GM12878 (cell line): ENCODE measurements at regions not wholly inside any gene's neighbourhood (a gene's known extent, or its start where the extent isn't known, plus 50 kb on each side); places are given as distances from the start of the nearest gene placed in this dataset.

Source experiments
- ATAC-seq: fragments of 200-7000 bp; cut with Tn5 transposase; 3 replicates; pipeline ENCODE4 v1.9.1; 2020; ENCODE audit warnings: mild to moderate bottlenecking, moderate library complexity
- BruUV-seq: library from RNA; stranded (reverse); fragments of 400-500 nt; replicated peaks from 2 replicates; lab custom pipeline; 2021; lab: Mats Ljungman, UMichigan
- CTCF ChIA-PET: fragments of 300-600 bp; sonication (Branson Sonifier 250); formaldehyde crosslinking; extraction: SDS; loops from one replicate; lab custom pipeline; 2021; ENCODE audit warnings: inconsistent platforms; lab: Yijun Ruan, JAX
- POLR2A ChIA-PET: fragments of 350-600 bp; formaldehyde crosslinking; extraction: SDS; loops from one replicate; lab custom pipeline; 2021; ENCODE audit warnings: inconsistent platforms; lab: Charles Lee
- RAD21 ChIA-PET: fragments of 300-600 bp; sonication (Branson Sonifier 250); formaldehyde crosslinking; loops from one replicate; lab custom pipeline; 2023; ENCODE audit warnings: antibody characterized with exemption; ENCODE audit not compliant: unreplicated experiment; lab: Charles Lee
- SMC1A ChIA-PET: fragments of 300-600 bp; sonication (Branson Sonifier 250); formaldehyde crosslinking; loops from one replicate; lab custom pipeline; 2023; ENCODE audit not compliant: unreplicated experiment, uncharacterized antibody; lab: Charles Lee
- DNase-seq: peaks from one replicate; pipeline ENCODE4 v3.0.0-alpha.2; 2011; ENCODE audit warnings: low read depth, low spot score
- FAIRE-seq: peaks from 3 replicates; lab custom pipeline; 2011; peaks lifted over from hg19 to GRCh38; lab: Jason Lieb, UNC
- H2AFZ ChIP-seq: 2 replicates; pipeline ENCODE4 v1.6.0; 2011; ENCODE audit warnings: low read depth, low read length, control low read depth; ENCODE audit not compliant: control insufficient read depth
- H3K27ac ChIP-seq: 2 replicates; pipeline ENCODE4 v1.5.1; 2011; ENCODE audit warnings: control low read depth; ENCODE audit not compliant: control insufficient read depth, insufficient read depth
- H3K27me3 ChIP-seq, 2 experiments: replicated peaks in 1 of 2; 2 replicates each; pipeline versions ENCODE4 v1.6.0 to v1.6.1; 2011; ENCODE audit warnings: low read length in 1 of 2; ENCODE audit not compliant: control insufficient read depth in 2 of 2, insufficient read depth in 2 of 2
- H3K36me3 ChIP-seq, 2 experiments: 2 replicates each; pipeline ENCODE4 v1.5.1; 2011; ENCODE audit warnings: low read length in 1 of 2; ENCODE audit not compliant: control insufficient read depth in 2 of 2, insufficient read depth in 2 of 2
- H3K4me1 ChIP-seq: 2 replicates; pipeline ENCODE4 v1.6.1; 2011; ENCODE audit warnings: mild to moderate bottlenecking, low read length, moderate library complexity, mixed read lengths; ENCODE audit not compliant: control insufficient read depth, insufficient read depth
- H3K4me2 ChIP-seq: 2 replicates; pipeline ENCODE4 v1.6.0; 2011; ENCODE audit warnings: control low read depth; ENCODE audit not compliant: control insufficient read depth, insufficient read depth
- H3K4me3 ChIP-seq: fragments of 200-600 bp; sonication (generic); 2 replicates; pipeline ENCODE4 v1.5.1; 2016
- H3K79me2 ChIP-seq: 2 replicates; pipeline ENCODE4 v1.6.0; 2011; ENCODE audit warnings: low read length; ENCODE audit not compliant: control insufficient read depth, insufficient read depth
- H3K9ac ChIP-seq: 2 replicates; pipeline ENCODE4 v1.8.0; 2011; ENCODE audit warnings: low read length, control low read depth, mixed read lengths; ENCODE audit not compliant: control insufficient read depth, insufficient read depth
- H3K9me3 ChIP-seq: replicated peaks from 3 replicates; pipeline ENCODE4 v1.5.1; 2011; ENCODE audit warnings: mild to moderate bottlenecking, low read length; ENCODE audit not compliant: control insufficient read depth, insufficient read depth
- H4K20me1 ChIP-seq: 2 replicates; pipeline ENCODE4 v1.6.0; 2011; ENCODE audit not compliant: control insufficient read depth, insufficient read depth
- ASH2L ChIP-seq: fragments of 300-600, 200-600 bp; sonication (generic); IDR thresholded peaks from 2 replicates; pipeline ENCODE4 v1.6.1; 2017; ENCODE audit warnings: low read depth, mild to moderate bottlenecking, borderline replicate concordance
- BHLHE40 ChIP-seq, 2 experiments: fragments of 450-650 bp in 1 of 2; IDR thresholded peaks; 2 replicates each; pipeline ENCODE4 v1.6.1; 2011 to 2017; ENCODE audit warnings: low read depth in 2 of 2, borderline replicate concordance in 1 of 2, improper control_type of control experiment in 1 of 2, low read length in 1 of 2, mild to moderate bottlenecking in 1 of 2
- BMI1 ChIP-seq: fragments of 450-650 bp; IDR thresholded peaks from 2 replicates; pipeline ENCODE4 v1.6.1; 2016; ENCODE audit warnings: mild to moderate bottlenecking, moderate library complexity, borderline replicate concordance
- CBFB ChIP-seq: IDR thresholded peaks from 2 replicates; pipeline ENCODE4 v1.6.1; 2016; ENCODE audit warnings: antibody characterized with exemption, low read depth
- CREM ChIP-seq: IDR thresholded peaks from 2 replicates; pipeline ENCODE4 v1.6.1; 2014; ENCODE audit warnings: antibody characterized with exemption, low read depth
- CUX1 ChIP-seq: IDR thresholded peaks from 2 replicates; pipeline ENCODE4 v1.6.1; 2012; ENCODE audit warnings: improper control_type of control experiment, low read depth, low read length; ENCODE audit not compliant: insufficient replicate concordance
- FOXM1 ChIP-seq: IDR thresholded peaks from 2 replicates; pipeline ENCODE4 v1.6.1; 2012; ENCODE audit warnings: low read depth, mild to moderate bottlenecking, inconsistent platforms, low read length, moderate library complexity
- HDGF ChIP-seq: fragments of 450-650 bp; IDR thresholded peaks from 2 replicates; pipeline ENCODE4 v1.6.1; 2016; ENCODE audit warnings: antibody characterized with exemption
- IRF4 ChIP-seq: IDR thresholded peaks from 2 replicates; pipeline ENCODE4 v1.6.1; 2011; ENCODE audit warnings: low read depth, low read length
- KDM1A ChIP-seq: fragments of 200-600 bp; sonication (generic); IDR thresholded peaks from 2 replicates; pipeline ENCODE4 v1.6.1; 2016; ENCODE audit warnings: borderline replicate concordance
- NFIC ChIP-seq: IDR thresholded peaks from 2 replicates; pipeline ENCODE4 v1.6.1; 2012; ENCODE audit warnings: low read depth, mild to moderate bottlenecking, inconsistent platforms, low read length, moderate library complexity
- NR2C2 ChIP-seq: IDR thresholded peaks from 2 replicates; pipeline ENCODE4 v1.6.1; 2011; ENCODE audit warnings: borderline replicate concordance, low read depth; ENCODE audit not compliant: control insufficient read depth, insufficient read length
- RB1 ChIP-seq: fragments of 450-650 bp; formaldehyde crosslinking; IDR thresholded peaks from 2 replicates; pipeline ENCODE4 v1.6.1; 2017; ENCODE audit warnings: mild to moderate bottlenecking, borderline replicate concordance
- SIN3A ChIP-seq: IDR thresholded peaks from 2 replicates; pipeline ENCODE4 v1.6.1; 2012; ENCODE audit warnings: low read depth, low read length, improper control_type of control experiment
- SIX5 ChIP-seq: IDR thresholded peaks from 2 replicates; pipeline ENCODE4 v1.6.1; 2011; ENCODE audit warnings: mild to moderate bottlenecking, low read depth, low read length, moderate library complexity; ENCODE audit not compliant: severe bottlenecking
- SRF ChIP-seq, 2 experiments: IDR thresholded peaks; 2 replicates each; pipeline ENCODE4 v1.6.1; 2011; ENCODE audit warnings: low read depth in 2 of 2, low read length in 2 of 2, mild to moderate bottlenecking in 1 of 2, moderate library complexity in 1 of 2
- WRNIP1 ChIP-seq: IDR thresholded peaks from 2 replicates; pipeline ENCODE4 v1.6.1; 2011; ENCODE audit warnings: low read depth, low read length, improper control_type of control experiment, borderline replicate concordance
- ZBED1 ChIP-seq: IDR thresholded peaks from 2 replicates; pipeline ENCODE4 v1.6.1; 2016; ENCODE audit warnings: borderline replicate concordance
- ZNF274 ChIP-seq: IDR thresholded peaks from one replicate; pipeline ENCODE4 v1.8.0; 2011; ENCODE audit not compliant: insufficient read length, insufficient read depth
- ZNF384 ChIP-seq: IDR thresholded peaks from 2 replicates; pipeline ENCODE4 v1.6.1; 2012; ENCODE audit warnings: low read depth, mild to moderate bottlenecking, low read length, improper control_type of control experiment, borderline replicate concordance
- WGBS: methylation state at CpG from one replicate; pipeline ENCODE4 v1.1.6; 2016; ENCODE audit warnings: low lambda C conversion rate; ENCODE audit not compliant: insufficient replicate concordance, insufficient coverage; ENCODE audit errors: missing lambda C conversion rate; 5-methylcytosine and 5-hydroxymethylcytosine counted together
- in situ Hi-C: fragments of 300-500 bp; cut with MboI; formaldehyde crosslinking; loops from 9 replicates; pipeline ENCODE4 v1.14.3; 2018; ENCODE audit warnings: mixed read lengths
- intact Hi-C: fragments of 100-400 bp; cut with micrococcal nuclease; formaldehyde crosslinking; loops from one replicate; pipeline ENCODE4 v1.14.2; 2022; ENCODE audit not compliant: unreplicated experiment

DNA sequence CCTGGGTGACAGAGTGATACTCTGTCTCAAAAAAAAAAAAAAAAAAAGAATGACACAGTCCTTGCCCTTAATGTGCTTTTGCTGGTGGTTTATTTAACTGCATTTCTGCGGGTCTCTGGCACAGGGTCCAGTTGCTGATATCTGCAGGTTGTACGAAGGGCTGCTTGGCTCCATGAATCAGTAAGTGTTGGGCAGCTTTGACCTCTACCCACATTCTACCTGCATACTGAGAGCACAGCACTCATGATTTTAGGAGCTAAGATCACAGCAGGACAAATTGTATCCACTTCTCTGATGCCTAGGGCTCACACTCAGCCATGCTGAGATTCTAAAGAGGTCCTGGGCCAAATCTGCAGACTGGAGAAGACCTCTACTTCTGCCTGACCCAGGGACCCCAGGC is 119.4 kb upstream of the MYCN start (continued):
- TF ChIP-seq CUX1 (no peak), CBFB (no peak)

- WGBS = 19% methylated on average over 9 of the region's 9 CpGs
- H3K4me1 ChIP-seq = no peaks in the 10 kb centered on the region
- no TSS peak for BruUV-seq
- H3K27me3 ChIP-seq = peaks cover 2 to 6% of the 10 kb centered on the region in 2 experiments; a peak in 3 of 4 replicates
- no peak overlapping the region for H3K4me3 ChIP-seq
- H3K9ac ChIP-seq = no peak overlapping the region
- ChIA-PET RAD21 (no interaction called here), CTCF (no interaction called here), POLR2A (no interaction called here), SMC1A (interaction anchor here (1.3 kb wide), 1 partner anchor 17 kb away, joined by 4 read pairs; no protein-coding TSS in a partner anchor)
- in situ Hi-C loops = no loop called here
- no peak overlapping the region for H2AFZ ChIP-seq
- intact Hi-C loops = no loop called here
- no peaks in the 10 kb centered on the region for H4K20me1 ChIP-seq
- no peaks in the 10 kb centered on the region for H3K79me2 ChIP-seq
- ATAC-seq (no peak), FAIRE-seq (no peak), DNase-seq (no peak)
- H3K9me3 ChIP-seq = no peaks in the 10 kb centered on the region
- no peak overlapping the region for H3K27ac ChIP-seq
- no peaks in the 10 kb centered on the region for H3K36me3 ChIP-seq
- H3K4me2 ChIP-seq = no peak overlapping the region
- TF ChIP-seq HDGF = no peak
- no peak for TF ChIP-seq SRF (IDR thresholded peaks at IDR 0.05; ENCODE audit: low read depth in 2 of 2, low read length in 2 of 2)
- TF ChIP-seq BHLHE40 (IDR thresholded peaks at IDR 0.05; ENCODE audit: borderline replicate concordance in 1 of 2, low read depth in 2 of 2, low read length in 1 of 2) = no peak
- no peak for TF ChIP-seq RB1
- no peak for TF ChIP-seq SIN3A
- TF ChIP-seq IRF4 = no peak
- TF ChIP-seq BMI1 = no peak
- TF ChIP-seq CREM = no peak
- TF ChIP-seq NR2C2 = no peak
- TF ChIP-seq ZNF384 = no peak
- no peak for TF ChIP-seq ZNF274
- no peak for TF ChIP-seq NFIC
- no peak for TF ChIP-seq KDM1A
- TF ChIP-seq FOXM1 = no peak
- TF ChIP-seq SIX5 = no peak
- TF ChIP-seq WRNIP1 = no peak
- TF ChIP-seq ZBED1 = no peak
- no peak for TF ChIP-seq ASH2L
Measured at GRCh38 chr2:15822151-15823044, 118.0 kb upstream of the MYCN start.
